ENCODE measurements at regions not wholly inside any gene's neighbourhood (a gene's known extent, or its start where the extent isn't known, plus 50 kb on each side); places are given as distances from the start of the nearest gene placed in this dataset.
"Not testable (repeated sequence)": the region's sequence is repeated elsewhere in the genome, so short reads cannot be mapped to it uniquely, and the experiment has no call there.

- no peak for DNase-seq
Observed at GRCh38 chr21:22192766-22193165, 1194.6 kb downstream of the NCAM2 start.

- DNase-seq, result not testable (repeated sequence)
Observed at GRCh38 chr21:22194986-22195385, 1196.8 kb downstream of the NCAM2 start.

GRCh38 chr21:22200378-22201092 is 1202.3 kb downstream of the NCAM2 start:
- no peak for DNase-seq

- DNase-seq, result no peak
Observed at GRCh38 chr21:22201126-22201525, 1202.9 kb downstream of the NCAM2 start.

GRCh38 chr21:22201669-22202068 is 1203.5 kb downstream of the NCAM2 start:
- no peak for DNase-seq

GRCh38 chr21:22209304-22209700 is 1211.1 kb downstream of the NCAM2 start:
- DNase-seq, result no peak

- no peak for DNase-seq
Observed at GRCh38 chr21:22211943-22212342, 1213.7 kb downstream of the NCAM2 start.

GRCh38 chr21:22223385-22223784 is 1225.2 kb downstream of the NCAM2 start:
- no peak for DNase-seq

- no peak for DNase-seq
Observed at GRCh38 chr21:22224261-22224660, 1226.1 kb downstream of the NCAM2 start.

- no peak for DNase-seq
Observed at GRCh38 chr21:22225299-22225698, 1227.1 kb downstream of the NCAM2 start.

GRCh38 chr21:22231013-22231412 is 1232.8 kb downstream of the NCAM2 start:
- DNase-seq, result no peak

- DNase-seq, result no peak
Observed at GRCh38 chr21:22235866-22236590, 1237.8 kb downstream of the NCAM2 start.

GRCh38 chr21:22244516-22244915 is 1246.3 kb downstream of the NCAM2 start:
- DNase-seq, result no peak

- no peak for DNase-seq
Observed at GRCh38 chr21:22250355-22250754, 1252.1 kb downstream of the NCAM2 start.

- DNase-seq, result no peak
Observed at GRCh38 chr21:22253761-22254160, 1255.6 kb downstream of the NCAM2 start.

GRCh38 chr21:22258821-22259220 is 1260.6 kb downstream of the NCAM2 start:
- DNase-seq, result no peak

- DNase-seq, result no peak
Observed at GRCh38 chr21:22260274-22260673, 1262.1 kb downstream of the NCAM2 start.

- DNase-seq, result no peak
Observed at GRCh38 chr21:22263890-22264289, 1265.7 kb downstream of the NCAM2 start.

GRCh38 chr21:22277341-22277740 is 1279.1 kb downstream of the NCAM2 start:
- DNase-seq, result no peak

- no peak for DNase-seq
Observed at GRCh38 chr21:22278366-22278765, 1280.2 kb downstream of the NCAM2 start.

GRCh38 chr21:22280851-22281250 is 1282.6 kb downstream of the NCAM2 start:
- DNase-seq, result no peak

GRCh38 chr21:22288885-22289499 is 1290.8 kb downstream of the NCAM2 start:
- no peak for DNase-seq

- DNase-seq, result no peak
Observed at GRCh38 chr21:22292144-22292543, 1293.9 kb downstream of the NCAM2 start.

- no peak for DNase-seq
Observed at GRCh38 chr21:22297575-22297974, 1299.4 kb downstream of the NCAM2 start.

Data from CD4-positive, alpha-beta T cell treated with Interferon gamma for 1 hour (primary cell).